ENCODE measurements at regions not wholly inside any gene's neighbourhood (a gene's known extent, or its start where the extent isn't known, plus 50 kb on each side); places are given as distances from the start of the nearest gene placed in this dataset.
"Not testable (repeated sequence)": the region's sequence is repeated elsewhere in the genome, so short reads cannot be mapped to it uniquely, and the experiment has no call there.

GRCh38 chrX:144616317-144616716, 631.0 kb upstream of the SPANXN1 start:
- Mint-ChIP-seq H3K27me3 (ENCODE audit: low read depth) (no peaks in the 10 kb centered on the region; the same call in 1 of the 2 replicates), H3K9me3 (peaks cover 41% of the 10 kb centered on the region), H3K36me3 (peaks cover 9% of the 10 kb centered on the region; the same call in 1 of the 2 replicates), H3K4me3 (no peak overlapping the region), H3K4me1 (no peaks in the 10 kb centered on the region), H3K27ac (no peak overlapping the region)
- ChIA-PET POLR2A (no interaction called here), CTCF (no interaction called here)
- DNase-seq (ENCODE audit: low spot score) (no peak), ATAC-seq (no peak)
- no peak for TF ChIP-seq NR3C1 (CRISPR knock-in tag; conservative IDR thresholded peaks at IDR 0.05; ENCODE audit: low read depth)
- TF ChIP-seq GRHL2 (CRISPR knock-in tag; IDR thresholded peaks at IDR 0.05; ENCODE audit: insufficient replicate concordance, severe bottlenecking), result no peak
- TF ChIP-seq E2F5 (CRISPR knock-in tag; IDR thresholded peaks at IDR 0.05), result no peak
- no peak for TF ChIP-seq FOXJ3 (CRISPR knock-in tag; IDR thresholded peaks at IDR 0.05; ENCODE audit: borderline replicate concordance)
- TF ChIP-seq TCF7 (CRISPR knock-in tag; IDR thresholded peaks at IDR 0.05; ENCODE audit: low read depth), result no peak
- no peak for TF ChIP-seq ZNF671 (CRISPR knock-in tag; IDR thresholded peaks at IDR 0.05)
- TF ChIP-seq ATF3 (CRISPR knock-in tag; conservative IDR thresholded peaks at IDR 0.05), result no peak
- TF ChIP-seq SOX15 (CRISPR knock-in tag; IDR thresholded peaks at IDR 0.05), result no peak

- H3K9me3 Mint-ChIP-seq, result peaks cover 61% of the 10 kb centered on the region
- POLR2A ChIA-PET, result no interaction called here
- CTCF ChIA-PET, result no interaction called here
- no peaks in the 10 kb centered on the region for H3K4me1 Mint-ChIP-seq
- peaks cover 41% of the 10 kb centered on the region for H3K36me3 Mint-ChIP-seq
- H3K27me3 Mint-ChIP-seq (ENCODE audit: low read depth), result no peaks in the 10 kb centered on the region; the same call in 1 of the 2 replicates
- ATAC-seq (no peak), DNase-seq (ENCODE audit: low spot score) (no peak)
- TF ChIP-seq ZSCAN18 (CRISPR knock-in tag; IDR thresholded peaks at IDR 0.05), result no peak
- no peak for TF ChIP-seq CREM (CRISPR knock-in tag; IDR thresholded peaks at IDR 0.05)
- no peak for TF ChIP-seq ETV6 (CRISPR knock-in tag; IDR thresholded peaks at IDR 0.05)
- no peak for TF ChIP-seq ZNF317 (CRISPR knock-in tag; IDR thresholded peaks at IDR 0.05; ENCODE audit: borderline replicate concordance, low read depth)
- TF ChIP-seq HMGXB4 (CRISPR knock-in tag; IDR thresholded peaks at IDR 0.05), result no peak
- no peak for TF ChIP-seq NR1H2 (CRISPR knock-in tag; IDR thresholded peaks at IDR 0.05)
- TF ChIP-seq IRF2 (CRISPR knock-in tag; IDR thresholded peaks at IDR 0.05; ENCODE audit: borderline replicate concordance, low read depth), result no peak
- TF ChIP-seq GABPB1 (CRISPR knock-in tag; IDR thresholded peaks at IDR 0.05), result no peak
- no peak for TF ChIP-seq FOXJ3 (CRISPR knock-in tag; IDR thresholded peaks at IDR 0.05; ENCODE audit: borderline replicate concordance)
- TF ChIP-seq HMGA2 (CRISPR knock-in tag; IDR thresholded peaks at IDR 0.05), result no peak
- no peak for TF ChIP-seq ZNF281 (CRISPR knock-in tag; IDR thresholded peaks at IDR 0.05)
- no peak for TF ChIP-seq NFE2L1 (CRISPR knock-in tag; IDR thresholded peaks at IDR 0.05)
- no peak for TF ChIP-seq ZNF219 (CRISPR knock-in tag; IDR thresholded peaks at IDR 0.05; ENCODE audit: borderline replicate concordance)
- no peak for TF ChIP-seq SMAD4 (CRISPR knock-in tag; IDR thresholded peaks at IDR 0.05)
- TF ChIP-seq E2F4 (CRISPR knock-in tag; IDR thresholded peaks at IDR 0.05; ENCODE audit: borderline replicate concordance, low read depth), result no peak
- TF ChIP-seq JUN (CRISPR knock-in tag; IDR thresholded peaks at IDR 0.05), result no peak
- no peak overlapping the region for H3K4me3 Mint-ChIP-seq
- no peak overlapping the region for H3K27ac Mint-ChIP-seq
These were observed 619.4 kb upstream of the SPANXN1 start for GRCh38 chrX:144627947-144628346.

GRCh38 chrX:144634451-144634850, 612.9 kb upstream of the SPANXN1 start:
- Mint-ChIP-seq H3K9me3 (peaks cover 48% of the 10 kb centered on the region), H3K36me3 (peaks cover 29% of the 10 kb centered on the region)
- H3K27me3 Mint-ChIP-seq (ENCODE audit: low read depth); POLR2A ChIA-PET; H3K4me3 Mint-ChIP-seq; H3K4me1 Mint-ChIP-seq; ATAC-seq; H3K27ac Mint-ChIP-seq; CTCF ChIA-PET; DNase-seq (ENCODE audit: low spot score): not testable (repeated sequence)

Measured in WTC11 (cell line).